K562 (cell line): ENCODE measurements at regions not wholly inside any gene's neighbourhood (a gene's known extent, or its start where the extent isn't known, plus 50 kb on each side); places are given as distances from the start of the nearest gene placed in this dataset.

ENCODE experiments used
- ATAC-seq: fragments of 200-7000 bp; cut with Tn5 transposase; 3 replicates; pipeline ENCODE4 v1.9.1; 2020; ENCODE audit warnings: moderate library complexity
- BruUV-seq: library from RNA; stranded (reverse); fragments of 400-500 nt; replicated peaks from 2 replicates; lab custom pipeline; 2021; lab: Mats Ljungman, UMichigan
- CTCF ChIA-PET: fragments of 300-600 bp; formaldehyde crosslinking; extraction: SDS; loops from one replicate; lab custom pipeline; 2021; ENCODE audit warnings: low intra/inter-chr PET ratio; lab: Yijun Ruan, JAX
- POLR2A ChIA-PET: fragments of 300-600, 350-650 bp; sonication (Branson Sonifier 250); formaldehyde crosslinking; extraction: SDS; loops from one replicate; lab custom pipeline; 2021; ENCODE audit warnings: antibody characterized with exemption, inconsistent platforms; lab: Yijun Ruan, JAX
- DNase-seq, 4 experiments: peaks; one replicate each; pipeline versions ENCODE4 v3.0.0 to v3.0.0-alpha.2; 2011 to 2018; ENCODE audit warnings: low spot score in 3 of 4, mixed read lengths in 3 of 4; ENCODE audit errors: extremely low read depth in 1 of 4
- FAIRE-seq: peaks from 2 replicates; lab custom pipeline; 2011; peaks lifted over from hg19 to GRCh38; lab: Jason Lieb, UNC
- H2AFZ ChIP-seq: 2 replicates; pipeline ENCODE4 v1.6.0; 2011; ENCODE audit warnings: low read depth, low read length, control low read depth, inconsistent platforms
- H3K27ac ChIP-seq: fragments of 200-600 bp; 3 replicates; pipeline ENCODE4 v1.8.0; 2011; ENCODE audit warnings: low read depth, mild to moderate bottlenecking, control low read depth, inconsistent platforms, low read length, moderate library complexity, mixed read lengths; ENCODE audit errors: extremely low read depth
- H3K27me3 ChIP-seq, 2 experiments: fragments of 300-600 bp in 1 of 2; 2 replicates in 1 of 2; 3 replicates in 1 of 2; pipeline versions ENCODE4 v1.6.0 to v1.8.0; 2011; ENCODE audit warnings: inconsistent platforms in 2 of 2, low read length in 2 of 2, mild to moderate bottlenecking in 1 of 2, mixed read lengths in 1 of 2, moderate library complexity in 1 of 2; ENCODE audit not compliant: control insufficient read depth in 2 of 2, insufficient read depth in 2 of 2
- H3K36me3 ChIP-seq: fragments of 300-600 bp; 3 replicates; pipeline ENCODE4 v1.8.0; 2011; ENCODE audit warnings: mild to moderate bottlenecking, low read length, inconsistent platforms; ENCODE audit not compliant: control insufficient read depth, insufficient read depth
- H3K4me1 ChIP-seq, 2 experiments: fragments of 200-600 bp in 1 of 2; replicated peaks in 1 of 2; 2 replicates in 1 of 2; 3 replicates in 1 of 2; pipeline versions ENCODE4 v1.5.1 to v1.8.0; 2011; ENCODE audit warnings: inconsistent platforms in 2 of 2, low read length in 2 of 2, mild to moderate bottlenecking in 1 of 2, mixed read lengths in 1 of 2, moderate library complexity in 1 of 2; ENCODE audit not compliant: control insufficient read depth in 2 of 2, insufficient read depth in 2 of 2
- H3K4me2 ChIP-seq: 2 replicates; pipeline ENCODE4 v1.6.1; 2011; ENCODE audit warnings: low read length, control low read depth, inconsistent platforms, mixed read lengths; ENCODE audit not compliant: insufficient read depth
- H3K4me3 ChIP-seq: fragments of 200-600 bp; sonication (generic), shearing (Covaris generic); 2 replicates; pipeline ENCODE4 v1.5.1; 2016; ENCODE audit warnings: control low read depth, inconsistent platforms
- H3K79me2 ChIP-seq: fragments of 200-600 bp; 3 replicates; pipeline ENCODE4 v1.8.0; 2011; ENCODE audit warnings: low read length, inconsistent platforms; ENCODE audit not compliant: control insufficient read depth, insufficient read depth
- H3K9ac ChIP-seq, 2 experiments: 2 replicates each; pipeline versions ENCODE4 v1.6.0 to v1.6.1; 2011; ENCODE audit warnings: low read depth in 2 of 2, low read length in 2 of 2, control low read depth in 1 of 2, inconsistent platforms in 1 of 2, mild to moderate bottlenecking in 1 of 2, mixed read lengths in 1 of 2; ENCODE audit not compliant: insufficient read depth in 1 of 2
- H3K9me1 ChIP-seq: one replicate; pipeline ENCODE4 v1.6.0; 2011; ENCODE audit warnings: inconsistent platforms, mild to moderate bottlenecking, low read length, moderate library complexity; ENCODE audit not compliant: control insufficient read depth, insufficient read depth
- H3K9me3 ChIP-seq: replicated peaks from 2 replicates; pipeline ENCODE4 v1.5.1; 2011; ENCODE audit warnings: low read depth, low read length, inconsistent platforms; ENCODE audit not compliant: control insufficient read depth, insufficient read depth
- H4K20me1 ChIP-seq: replicated peaks from 2 replicates; pipeline ENCODE4 v1.6.1; 2011; ENCODE audit warnings: low read length, inconsistent platforms, mixed read lengths; ENCODE audit not compliant: control insufficient read depth, insufficient read depth
- AFF1 ChIP-seq, 2 experiments: fragments of 450-650 bp; IDR thresholded peaks; 2 replicates each; pipeline ENCODE4 v1.6.1; 2018; ENCODE audit warnings: mild to moderate bottlenecking in 2 of 2, low read depth in 1 of 2; ENCODE audit not compliant: partially characterized antibody in 2 of 2
- CBFA2T3 ChIP-seq: fragments of 450-650 bp; IDR thresholded peaks from 2 replicates; pipeline ENCODE4 v1.6.1; 2017
- CREM ChIP-seq: IDR thresholded peaks from 2 replicates; pipeline ENCODE4 v1.6.1; 2014; ENCODE audit warnings: antibody characterized with exemption, low read depth
- KLF10 ChIP-seq: fragments of 250-450 bp; sonication (Bioruptor Pico); IDR thresholded peaks from 2 replicates; pipeline ENCODE4 v1.6.1; 2021; ENCODE audit warnings: matching md5 sums
- MEIS2 ChIP-seq: fragments of 450-650 bp; IDR thresholded peaks from 2 replicates; pipeline ENCODE4 v1.6.1; 2014; ENCODE audit warnings: mild to moderate bottlenecking; ENCODE audit not compliant: partially characterized antibody
- PBX2 ChIP-seq, 2 experiments: IDR thresholded peaks in 1 of 2; conservative IDR thresholded peaks in 1 of 2; 2 replicates each; pipeline ENCODE4 v1.6.1; 2016; ENCODE audit warnings: low read depth in 2 of 2, mild to moderate bottlenecking in 1 of 2, missing compliant biosample characterization in 1 of 2, missing genetic modification characterization in 1 of 2, moderate library complexity in 1 of 2
- PCBP2 ChIP-seq: fragments of 200-400 bp; formaldehyde crosslinking; IDR thresholded peaks from 2 replicates; pipeline ENCODE4 v1.6.1; 2018; ENCODE audit warnings: low read length, low read depth, mild to moderate bottlenecking, moderate library complexity; ENCODE audit not compliant: poor library complexity, severe bottlenecking
- PKNOX1 ChIP-seq: fragments of 450-650 bp; IDR thresholded peaks from 2 replicates; pipeline ENCODE4 v1.6.1; 2016
- PURB ChIP-seq: sonication (generic); formaldehyde crosslinking; IDR thresholded peaks from 2 replicates; pipeline ENCODE4 v1.9.0; 2021; ENCODE audit warnings: low read depth, mild to moderate bottlenecking, missing genetic modification reagents
- SUPT5H ChIP-seq: fragments of 450-650 bp; IDR thresholded peaks from 2 replicates; pipeline ENCODE4 v1.6.1; 2016
- ZNF785 ChIP-seq: fragments of 250-450 bp; sonication (Bioruptor Pico); IDR thresholded peaks from 2 replicates; pipeline ENCODE4 v1.4.0; 2020; ENCODE audit warnings: mild to moderate bottlenecking
- WGBS: fragments of 100-300 bp; shearing (Covaris generic); methylation state at CpG from one replicate; pipeline ENCODE4 v1.1.6; 2016; ENCODE audit warnings: low coverage, mixed read lengths; ENCODE audit not compliant: insufficient coverage; ENCODE audit errors: missing lambda C conversion rate; 5-methylcytosine and 5-hydroxymethylcytosine counted together
- in situ Hi-C: fragments of 300-500 bp; cut with MboI; formaldehyde crosslinking; loops from 4 replicates; pipeline ENCODE4 v1.15.0; 2018; ENCODE audit warnings: inconsistent platforms, mixed read lengths
- intact Hi-C: fragments of 100-400 bp; cut with micrococcal nuclease; formaldehyde crosslinking; loops from 2 replicates; pipeline ENCODE4 v1.14.2; 2022

GRCh38 chr1:36572906-36573305 is 90.2 kb upstream of the CSF3R start:
- no peaks in the 10 kb centered on the region for H3K79me2 ChIP-seq
- ChIA-PET POLR2A (interaction anchor here (0.6 to 1.7 kb wide), 4 partner anchors 11 to 55 kb away, joined by 3 to 5 read pairs (median 4); no protein-coding TSS in a partner anchor), CTCF (no interaction called here)
- H4K20me1 ChIP-seq = peaks cover 13% of the 10 kb centered on the region; the same call in 1 of the 2 replicates
- intact Hi-C loops (loop anchor here (10.0 kb wide), 1 partner anchor 752 kb away; no protein-coding TSS in a partner anchor), in situ Hi-C loops (no loop called here)
- no peaks in the 10 kb centered on the region for H3K9me3 ChIP-seq
- no peaks in the 10 kb centered on the region for H3K9me1 ChIP-seq
- H3K27ac ChIP-seq = no peak overlapping the region
- H3K4me1 ChIP-seq = peaks cover 0 to 3% of the 10 kb centered on the region in 2 experiments; a peak in 2 of 5 replicates
- no peak overlapping the region for H3K4me2 ChIP-seq
- BruUV-seq = no TSS peak
- H3K27me3 ChIP-seq = peaks cover 2 to 52% of the 10 kb centered on the region in 2 experiments; a peak in 3 of 5 replicates
- no peaks in the 10 kb centered on the region for H3K36me3 ChIP-seq
- no peak overlapping the region for H3K4me3 ChIP-seq
- FAIRE-seq = peak; percentile 23
- no peak overlapping the region for H2AFZ ChIP-seq
- peak; percentile 35; the same call in 2 of the 3 replicates for ATAC-seq
- no peak overlapping the region for H3K9ac ChIP-seq
- DNase-seq = peak in 3 of 4 experiments; percentile 30 to 39 (median 33)
- 2% methylated on average over 11 of the region's 11 CpGs for WGBS
- peak; percentile 56; the same call in 1 of the 2 replicates for TF ChIP-seq CREM
- TF ChIP-seq SUPT5H = no peak
- no peak for TF ChIP-seq PCBP2
- TF ChIP-seq CBFA2T3 = peak; percentile 18; the same call in 1 of the 2 replicates
- no peak for TF ChIP-seq KLF10 (CRISPR knock-in tag)
- peak; percentile 76 for TF ChIP-seq MEIS2
- TF ChIP-seq AFF1 (IDR thresholded peaks at IDR 0.05; ENCODE audit: low read depth in 1 of 2, partially characterized antibody in 2 of 2) = no peak
- TF ChIP-seq PBX2 (CRISPR knock-in tag; IDR thresholded peaks at IDR 0.05; ENCODE audit: low read depth) = no peak
- TF ChIP-seq PBX2 (tag; conservative IDR thresholded peaks at IDR 0.05; ENCODE audit: low read depth) = 0 out of 2 replicates have a peak, but pooled peaks have one; percentile 43
- peak; percentile 90 for TF ChIP-seq PKNOX1
- TF ChIP-seq ZNF785 (CRISPR knock-in tag) = no peak
- no peak for TF ChIP-seq PURB (CRISPR knock-in tag)
